ENCODE measurements at regions not wholly inside any gene's neighbourhood (a gene's known extent, or its start where the extent isn't known, plus 50 kb on each side); places are given as distances from the start of the nearest gene placed in this dataset.

- no peak for DNase-seq (ENCODE audit: low read depth)
- TF ChIP-seq, protein P1, sequence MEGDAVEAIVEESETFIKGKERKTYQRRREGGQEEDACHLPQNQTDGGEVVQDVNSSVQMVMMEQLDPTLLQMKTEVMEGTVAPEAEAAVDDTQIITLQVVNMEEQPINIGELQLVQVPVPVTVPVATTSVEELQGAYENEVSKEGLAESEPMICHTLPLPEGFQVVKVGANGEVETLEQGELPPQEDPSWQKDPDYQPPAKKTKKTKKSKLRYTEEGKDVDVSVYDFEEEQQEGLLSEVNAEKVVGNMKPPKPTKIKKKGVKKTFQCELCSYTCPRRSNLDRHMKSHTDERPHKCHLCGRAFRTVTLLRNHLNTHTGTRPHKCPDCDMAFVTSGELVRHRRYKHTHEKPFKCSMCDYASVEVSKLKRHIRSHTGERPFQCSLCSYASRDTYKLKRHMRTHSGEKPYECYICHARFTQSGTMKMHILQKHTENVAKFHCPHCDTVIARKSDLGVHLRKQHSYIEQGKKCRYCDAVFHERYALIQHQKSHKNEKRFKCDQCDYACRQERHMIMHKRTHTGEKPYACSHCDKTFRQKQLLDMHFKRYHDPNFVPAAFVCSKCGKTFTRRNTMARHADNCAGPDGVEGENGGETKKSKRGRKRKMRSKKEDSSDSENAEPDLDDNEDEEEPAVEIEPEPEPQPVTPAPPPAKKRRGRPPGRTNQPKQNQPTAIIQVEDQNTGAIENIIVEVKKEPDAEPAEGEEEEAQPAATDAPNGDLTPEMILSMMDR (conservative IDR thresholded peaks at IDR 0.05; ENCODE audit: control insufficient read depth, insufficient read depth, low read depth, low read length) = no peak
- no peak overlapping the region for H3K4me3 ChIP-seq (ENCODE audit: control insufficient read depth, low read depth, low read length)
These were observed 348.4 kb upstream of the C1orf87 start for GRCh38 chr1:60421965-60422364.

DNA sequence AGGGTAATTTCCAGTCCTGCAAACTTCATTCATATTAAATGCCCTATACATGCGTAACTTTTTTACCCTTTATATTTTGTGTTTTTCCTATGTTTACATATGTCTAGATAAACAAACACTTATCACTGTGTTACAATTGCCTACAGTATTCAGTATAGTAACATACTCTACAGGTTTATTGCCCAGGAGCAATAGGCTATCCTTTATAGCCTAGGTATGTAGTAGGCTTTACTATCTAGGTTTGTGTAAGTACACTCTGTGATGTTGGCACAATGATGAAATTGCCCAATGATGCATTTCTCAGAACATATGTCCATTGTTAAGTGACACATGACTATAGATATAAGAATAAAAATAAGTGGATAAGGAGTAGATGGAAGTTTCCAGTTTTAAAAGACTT, 345.5 kb upstream of the C1orf87 start:
- TF ChIP-seq, protein P1 (conservative IDR thresholded peaks at IDR 0.05; ENCODE audit: control insufficient read depth, insufficient read depth, low read depth, low read length) = no peak
- no peak for DNase-seq (ENCODE audit: low read depth)
- no peak overlapping the region for H3K4me3 ChIP-seq (ENCODE audit: control insufficient read depth, low read depth, low read length)

- no peak overlapping the region for H3K4me3 ChIP-seq (ENCODE audit: control insufficient read depth, low read depth, low read length)
- TF ChIP-seq, protein P1 (conservative IDR thresholded peaks at IDR 0.05; ENCODE audit: control insufficient read depth, insufficient read depth, low read depth, low read length) = no peak
- DNase-seq (ENCODE audit: low read depth) = no peak
These were observed 342.1 kb upstream of the C1orf87 start for GRCh38 chr1:60415696-60416095.

- DNase-seq (ENCODE audit: low read depth) = no peak
- TF ChIP-seq, protein P1 (conservative IDR thresholded peaks at IDR 0.05; ENCODE audit: control insufficient read depth, insufficient read depth, low read depth, low read length) = no peak
- no peak overlapping the region for H3K4me3 ChIP-seq (ENCODE audit: control insufficient read depth, low read depth, low read length)
These were observed 339.5 kb upstream of the C1orf87 start for GRCh38 chr1:60413091-60413490.

DNA sequence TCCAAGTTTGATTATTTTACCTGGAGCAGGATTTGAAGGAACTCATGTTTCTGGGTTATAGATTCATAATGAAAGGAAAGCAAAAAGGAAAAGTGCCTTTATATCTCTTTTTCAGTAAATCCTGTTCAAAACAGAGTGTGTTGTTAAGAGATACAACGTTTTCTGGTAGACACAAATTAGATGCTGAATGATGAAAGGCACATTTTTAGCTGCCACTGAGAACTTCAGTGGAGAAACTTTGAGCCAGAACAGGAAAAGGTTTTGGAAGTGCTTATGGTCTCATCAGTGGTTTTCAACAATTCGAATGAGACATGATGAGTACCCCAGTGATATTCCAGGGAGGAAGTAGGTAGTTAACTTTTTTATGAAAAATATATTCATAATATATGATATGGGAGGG, 338.0 kb upstream of the C1orf87 start:
- H3K4me3 ChIP-seq (ENCODE audit: control insufficient read depth, low read depth, low read length) = no peak overlapping the region
- DNase-seq (ENCODE audit: low read depth) = no peak
- TF ChIP-seq, protein P1 (conservative IDR thresholded peaks at IDR 0.05; ENCODE audit: control insufficient read depth, insufficient read depth, low read depth, low read length) = no peak

DNA sequence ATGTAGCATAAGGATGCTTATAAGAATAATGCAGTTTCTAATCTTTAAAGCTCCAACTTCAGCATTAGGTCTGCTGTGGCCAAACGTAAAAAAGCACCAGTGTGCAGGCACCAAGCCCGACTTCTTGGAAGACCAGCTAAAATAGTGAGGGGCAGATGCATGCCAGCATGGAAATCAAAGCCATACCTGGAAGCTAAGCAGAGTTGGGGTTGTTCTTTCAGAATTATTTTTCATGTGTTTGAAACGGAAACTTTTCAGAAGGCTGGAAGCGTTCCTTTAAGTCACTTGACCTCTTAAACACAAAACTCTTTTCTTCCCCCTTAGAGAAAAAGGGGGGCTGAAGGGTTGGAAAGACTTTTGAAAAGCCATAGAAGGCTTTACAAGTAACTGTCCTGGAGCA, 329.2 kb upstream of the C1orf87 start:
- H3K4me3 ChIP-seq (ENCODE audit: control insufficient read depth, low read depth, low read length) = no peak overlapping the region

More for the DNA sequence above, 329.2 kb upstream of the C1orf87 start:
- TF ChIP-seq, protein P1 (conservative IDR thresholded peaks at IDR 0.05; ENCODE audit: control insufficient read depth, insufficient read depth, low read depth, low read length) = no peak
- DNase-seq (ENCODE audit: low read depth) = no peak

Measured in fibroblast of mammary gland (primary cell).